ENCODE measurements at regions not wholly inside any gene's neighbourhood (a gene's known extent, or its start where the extent isn't known, plus 50 kb on each side); places are given as distances from the start of the nearest gene placed in this dataset.

DNA sequence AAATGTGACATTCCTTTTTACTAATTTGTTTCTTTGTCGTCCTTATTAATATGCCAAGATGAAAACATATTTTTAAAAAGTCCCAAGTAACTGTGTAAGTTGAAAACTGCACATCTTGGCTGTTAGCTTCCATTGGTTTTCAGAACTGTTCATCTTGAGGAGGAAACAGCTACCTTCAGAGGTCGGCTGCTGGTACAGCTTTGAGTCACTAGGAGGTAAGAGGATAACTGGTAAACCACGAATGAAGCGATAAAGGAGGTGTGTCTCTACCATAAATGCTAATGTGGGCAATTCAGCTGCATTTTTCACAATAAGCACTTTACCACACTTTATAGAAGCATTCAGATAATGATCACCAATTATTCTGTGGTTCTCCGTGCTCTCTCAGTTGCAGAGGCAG, 137.5 kb upstream of the KRAS start:
- Histone ChIP-seq H3F3A (ENCODE audit: insufficient read depth, low read length) (no peaks in the 10 kb centered on the region), H3K9me3 (ENCODE audit: low read length) (no peaks in the 10 kb centered on the region), H3K4me3 (ENCODE audit: low read depth, low read length, poor library complexity, severe bottlenecking) (no peak overlapping the region), H3K27me3 (ENCODE audit: insufficient read depth, low read length) (no peaks in the 10 kb centered on the region), H3K79me2 (ENCODE audit: insufficient read depth, low read length) (no peaks in the 10 kb centered on the region), H2AFZ (ENCODE audit: low read length) (no peak overlapping the region), H3K36me3 (ENCODE audit: insufficient read depth, low read length) (no peaks in the 10 kb centered on the region), H3K4me2 (ENCODE audit: low read length) (no peak overlapping the region), H3K4me1 (ENCODE audit: insufficient read depth, low read length, severe bottlenecking) (peaks cover 15% of the 10 kb centered on the region), H3K9ac (ENCODE audit: low read length) (no peak overlapping the region), H4K20me1 (ENCODE audit: insufficient read depth, low read length) (no peaks in the 10 kb centered on the region), H3K27ac (ENCODE audit: low read depth, low read length, poor library complexity, severe bottlenecking) (no peak overlapping the region), H3K9me2 (ENCODE audit: low read depth, low read length) (no peaks in the 10 kb centered on the region)
- no peak for TF ChIP-seq EZH2 (IDR thresholded peaks at IDR 0.05; ENCODE audit: borderline replicate concordance, low read length)
- TF ChIP-seq, protein P1, sequence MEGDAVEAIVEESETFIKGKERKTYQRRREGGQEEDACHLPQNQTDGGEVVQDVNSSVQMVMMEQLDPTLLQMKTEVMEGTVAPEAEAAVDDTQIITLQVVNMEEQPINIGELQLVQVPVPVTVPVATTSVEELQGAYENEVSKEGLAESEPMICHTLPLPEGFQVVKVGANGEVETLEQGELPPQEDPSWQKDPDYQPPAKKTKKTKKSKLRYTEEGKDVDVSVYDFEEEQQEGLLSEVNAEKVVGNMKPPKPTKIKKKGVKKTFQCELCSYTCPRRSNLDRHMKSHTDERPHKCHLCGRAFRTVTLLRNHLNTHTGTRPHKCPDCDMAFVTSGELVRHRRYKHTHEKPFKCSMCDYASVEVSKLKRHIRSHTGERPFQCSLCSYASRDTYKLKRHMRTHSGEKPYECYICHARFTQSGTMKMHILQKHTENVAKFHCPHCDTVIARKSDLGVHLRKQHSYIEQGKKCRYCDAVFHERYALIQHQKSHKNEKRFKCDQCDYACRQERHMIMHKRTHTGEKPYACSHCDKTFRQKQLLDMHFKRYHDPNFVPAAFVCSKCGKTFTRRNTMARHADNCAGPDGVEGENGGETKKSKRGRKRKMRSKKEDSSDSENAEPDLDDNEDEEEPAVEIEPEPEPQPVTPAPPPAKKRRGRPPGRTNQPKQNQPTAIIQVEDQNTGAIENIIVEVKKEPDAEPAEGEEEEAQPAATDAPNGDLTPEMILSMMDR (IDR thresholded peaks at IDR 0.05; ENCODE audit: low read length) = no peak

DNA sequence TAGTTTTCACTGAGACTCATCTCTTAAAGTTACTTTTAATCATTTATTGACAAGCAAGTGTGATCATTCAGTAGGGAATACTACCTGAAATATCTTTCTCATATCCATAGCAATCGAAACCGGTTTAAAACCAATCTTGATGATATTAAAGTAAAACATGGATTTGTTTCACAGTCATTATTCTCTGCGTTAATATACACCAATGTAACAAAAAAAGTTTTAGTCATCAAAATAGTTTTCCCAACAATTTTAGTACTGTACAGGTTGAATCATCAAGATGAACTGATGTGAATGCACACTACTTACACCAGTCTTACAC, 137.0 kb upstream of the KRAS start:
- Histone ChIP-seq H3K27me3 (ENCODE audit: insufficient read depth, low read length) (no peaks in the 10 kb centered on the region), H3K79me2 (ENCODE audit: insufficient read depth, low read length) (no peaks in the 10 kb centered on the region), H3K4me3 (ENCODE audit: low read depth, low read length, poor library complexity, severe bottlenecking) (no peak overlapping the region), H3K4me2 (ENCODE audit: low read length) (no peak overlapping the region), H4K20me1 (ENCODE audit: insufficient read depth, low read length) (no peaks in the 10 kb centered on the region), H3K9me2 (ENCODE audit: low read depth, low read length) (no peaks in the 10 kb centered on the region), H3K9me3 (ENCODE audit: low read length) (no peaks in the 10 kb centered on the region), H2AFZ (ENCODE audit: low read length) (no peak overlapping the region), H3K4me1 (ENCODE audit: insufficient read depth, low read length, severe bottlenecking) (peaks cover 16% of the 10 kb centered on the region), H3K9ac (ENCODE audit: low read length) (no peak overlapping the region), H3K27ac (ENCODE audit: low read depth, low read length, poor library complexity, severe bottlenecking) (no peak overlapping the region), H3K36me3 (ENCODE audit: insufficient read depth, low read length) (no peaks in the 10 kb centered on the region), H3F3A (ENCODE audit: insufficient read depth, low read length) (no peaks in the 10 kb centered on the region)
- TF ChIP-seq, protein P1 (IDR thresholded peaks at IDR 0.05; ENCODE audit: low read length) = no peak
- no peak for TF ChIP-seq EZH2 (IDR thresholded peaks at IDR 0.05; ENCODE audit: borderline replicate concordance, low read length)

DNA sequence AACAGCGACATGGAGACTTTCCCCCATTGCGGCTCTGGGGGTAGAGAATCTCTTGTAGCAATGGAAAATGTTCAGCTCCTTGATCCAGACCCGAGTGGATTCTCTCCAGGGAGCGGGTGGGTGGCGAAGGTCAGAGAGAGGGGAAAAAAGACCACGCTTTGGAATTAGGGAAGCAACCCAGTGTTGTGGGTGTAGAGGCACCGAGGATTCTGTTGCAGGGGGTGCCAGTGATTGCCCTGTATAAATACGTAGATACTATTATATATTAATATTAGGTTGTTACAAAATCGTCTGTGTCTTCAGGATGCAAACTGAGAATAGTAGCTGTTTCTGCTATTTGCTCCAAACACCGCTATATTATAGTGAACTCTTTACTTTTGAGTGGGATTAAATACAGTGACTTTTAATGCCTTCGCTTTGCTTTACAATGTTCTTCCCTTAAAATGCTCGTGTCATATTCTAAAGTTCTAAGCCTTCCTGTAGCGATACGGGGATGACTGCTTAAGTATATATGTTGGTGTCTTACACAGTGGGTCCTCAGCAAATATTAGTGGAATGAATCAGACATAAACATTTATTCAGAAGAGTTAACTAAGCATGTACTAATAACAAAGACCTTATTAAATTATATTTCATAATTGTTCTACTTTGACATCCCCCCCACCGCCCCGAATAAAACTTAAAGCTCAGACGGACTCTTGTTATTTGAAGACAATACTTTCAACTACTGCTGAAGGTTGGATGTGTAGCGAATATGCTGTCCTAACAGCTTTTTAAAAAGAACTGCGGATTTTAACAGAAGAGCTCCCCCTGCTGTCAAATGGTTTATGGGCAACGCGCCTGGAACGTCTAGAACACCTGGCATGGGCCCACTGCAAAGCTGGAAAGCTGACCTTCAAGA, 136.4 kb upstream of the KRAS start:
- Histone ChIP-seq H3F3A (ENCODE audit: insufficient read depth, low read length) (no peaks in the 10 kb centered on the region), H3K36me3 (ENCODE audit: insufficient read depth, low read length) (no peaks in the 10 kb centered on the region), H3K9me2 (ENCODE audit: low read depth, low read length) (no peaks in the 10 kb centered on the region), H3K27ac (ENCODE audit: low read depth, low read length, poor library complexity, severe bottlenecking) (peak overlapping the region; percentile 49), H3K27me3 (ENCODE audit: insufficient read depth, low read length) (no peaks in the 10 kb centered on the region), H3K9ac (ENCODE audit: low read length) (peak overlapping the region; percentile 55), H4K20me1 (ENCODE audit: insufficient read depth, low read length) (no peaks in the 10 kb centered on the region), H3K79me2 (ENCODE audit: insufficient read depth, low read length) (no peaks in the 10 kb centered on the region), H3K4me3 (ENCODE audit: low read depth, low read length, poor library complexity, severe bottlenecking) (peak overlapping the region; percentile 66), H2AFZ (ENCODE audit: low read length) (peak overlapping the region; percentile 18; the same call in 1 of the 2 replicates), H3K9me3 (ENCODE audit: low read length) (no peaks in the 10 kb centered on the region), H3K4me1 (ENCODE audit: insufficient read depth, low read length, severe bottlenecking) (peaks cover 19% of the 10 kb centered on the region), H3K4me2 (ENCODE audit: low read length) (peak overlapping the region; percentile 79)
- TF ChIP-seq EZH2 (IDR thresholded peaks at IDR 0.05; ENCODE audit: borderline replicate concordance, low read length) = no peak
- TF ChIP-seq, protein P1 (IDR thresholded peaks at IDR 0.05; ENCODE audit: low read length) = peak; percentile 91
